IPS DF 6.9 (cell line): ENCODE measurements at regions not wholly inside any gene's neighbourhood (a gene's known extent, or its start where the extent isn't known, plus 50 kb on each side); places are given as distances from the start of the nearest gene placed in this dataset.

Experiments used
- DNase-seq: peaks from one replicate; pipeline ENCODE4 v3.0.0-alpha.2; 2013; ENCODE audit warnings: low read depth, low spot score
- H3K27ac ChIP-seq: one replicate; pipeline ENCODE4 v1.5.1; 2013; ENCODE audit warnings: low read length, control low read depth
- H3K27me3 ChIP-seq: 2 replicates; pipeline ENCODE4 v1.6.1; 2013; ENCODE audit warnings: mild to moderate bottlenecking, low read length; ENCODE audit not compliant: control insufficient read depth, insufficient read depth
- H3K36me3 ChIP-seq: 2 replicates; pipeline ENCODE4 v1.6.1; 2013; ENCODE audit warnings: low read length; ENCODE audit not compliant: control insufficient read depth, insufficient read depth
- H3K4me1 ChIP-seq: 2 replicates; pipeline ENCODE4 v1.6.1; 2013; ENCODE audit warnings: low read length; ENCODE audit not compliant: control insufficient read depth, insufficient read depth
- H3K4me3 ChIP-seq: 2 replicates; pipeline ENCODE4 v1.5.1; 2013; ENCODE audit warnings: mild to moderate bottlenecking, low read length
- H3K9me3 ChIP-seq: 2 replicates; pipeline ENCODE4 v1.6.1; 2013; ENCODE audit warnings: low read length, inconsistent platforms; ENCODE audit not compliant: control insufficient read depth, insufficient read depth
- WGBS: extraction: QIAGEN DNeasy Blood & Tissue Kit; methylation state at CpG from one replicate; pipeline ENCODE4 v1.1.7; 2013; ENCODE audit warnings: mixed read lengths, missing lambda C conversion rate; ENCODE audit not compliant: insufficient read length, insufficient coverage; 5-methylcytosine and 5-hydroxymethylcytosine counted together

- H3K4me3 ChIP-seq, result no peak overlapping the region
- WGBS, result no CpG with 5 or more reads among the region's 3 CpGs
- H3K9me3 ChIP-seq, result no peaks in the 10 kb centered on the region
- H3K27ac ChIP-seq, result no peak overlapping the region
- H3K36me3 ChIP-seq, result no peaks in the 10 kb centered on the region
- no peak for DNase-seq
- H3K27me3 ChIP-seq, result no peaks in the 10 kb centered on the region
- H3K4me1 ChIP-seq, result no peaks in the 10 kb centered on the region
Measured at GRCh38 chr4:165631208-165631894, 241.7 kb upstream of the TLL1 start.

GRCh38 chr4:165631912-165632311 lies 241.1 kb upstream of the TLL1 start:
- H3K36me3 ChIP-seq, result no peaks in the 10 kb centered on the region
- H3K27ac ChIP-seq, result no peak overlapping the region
- no peak overlapping the region for H3K4me3 ChIP-seq
- H3K4me1 ChIP-seq, result no peaks in the 10 kb centered on the region
- no CpG with 5 or more reads among the region's 3 CpGs for WGBS
- no peaks in the 10 kb centered on the region for H3K27me3 ChIP-seq
- DNase-seq, result no peak
- H3K9me3 ChIP-seq, result no peaks in the 10 kb centered on the region

- Histone ChIP-seq H3K27me3 (no peaks in the 10 kb centered on the region), H3K27ac (no peak overlapping the region), H3K9me3 (no peaks in the 10 kb centered on the region), H3K36me3 (no peaks in the 10 kb centered on the region), H3K4me1 (no peaks in the 10 kb centered on the region), H3K4me3 (no peak overlapping the region)
- DNase-seq, result no peak
Measured at GRCh38 chr4:165634766-165635165, 238.3 kb upstream of the TLL1 start.

- H3K36me3 ChIP-seq, result no peaks in the 10 kb centered on the region
- no peak for DNase-seq
- no peak overlapping the region for H3K27ac ChIP-seq
- H3K4me3 ChIP-seq, result no peak overlapping the region
- no peaks in the 10 kb centered on the region for H3K9me3 ChIP-seq
- H3K4me1 ChIP-seq, result no peaks in the 10 kb centered on the region
- no peaks in the 10 kb centered on the region for H3K27me3 ChIP-seq
- no CpG with 5 or more reads among the region's 1 CpG for WGBS
Measured at GRCh38 chr4:165635381-165635780, 237.7 kb upstream of the TLL1 start.

- Histone ChIP-seq H3K4me3 (no peak overlapping the region), H3K27me3 (no peaks in the 10 kb centered on the region), H3K9me3 (no peaks in the 10 kb centered on the region), H3K36me3 (no peaks in the 10 kb centered on the region), H3K4me1 (no peaks in the 10 kb centered on the region), H3K27ac (no peak overlapping the region)
- WGBS, result no CpG with 5 or more reads among the region's 2 CpGs
- DNase-seq, result no peak
Measured at GRCh38 chr4:165635951-165636350, 237.1 kb upstream of the TLL1 start.

- no CpG with 5 or more reads among the region's 1 CpG for WGBS
Measured at GRCh38 chr4:165651901-165652300, 221.1 kb upstream of the TLL1 start.

GRCh38 chr4:165654556-165654955 lies 218.5 kb upstream of the TLL1 start:
- Histone ChIP-seq H3K36me3 (no peaks in the 10 kb centered on the region), H3K4me1 (no peaks in the 10 kb centered on the region), H3K27ac (no peak overlapping the region), H3K4me3 (no peak overlapping the region), H3K9me3 (no peaks in the 10 kb centered on the region), H3K27me3 (no peaks in the 10 kb centered on the region)
- no peak for DNase-seq
- WGBS, result no CpG with 5 or more reads among the region's 2 CpGs

More at GRCh38 chr4:165651901-165652300, 221.1 kb upstream of the TLL1 start:
- Histone ChIP-seq H3K36me3 (no peaks in the 10 kb centered on the region), H3K4me1 (no peaks in the 10 kb centered on the region), H3K4me3 (no peak overlapping the region), H3K9me3 (no peaks in the 10 kb centered on the region), H3K27me3 (no peaks in the 10 kb centered on the region), H3K27ac (no peak overlapping the region)
- DNase-seq, result no peak

- no peak for DNase-seq
- H3K27me3 ChIP-seq, result no peaks in the 10 kb centered on the region
- WGBS, result no CpG with 5 or more reads among the region's 1 CpG
- no peaks in the 10 kb centered on the region for H3K4me1 ChIP-seq
- no peaks in the 10 kb centered on the region for H3K9me3 ChIP-seq
- no peak overlapping the region for H3K27ac ChIP-seq
- H3K36me3 ChIP-seq, result no peaks in the 10 kb centered on the region
- H3K4me3 ChIP-seq, result no peak overlapping the region
Measured at GRCh38 chr4:165656399-165656798, 216.6 kb upstream of the TLL1 start.

- Histone ChIP-seq H3K27ac (no peak overlapping the region), H3K9me3 (no peaks in the 10 kb centered on the region), H3K4me1 (no peaks in the 10 kb centered on the region), H3K36me3 (no peaks in the 10 kb centered on the region), H3K27me3 (no peaks in the 10 kb centered on the region), H3K4me3 (no peak overlapping the region)
- no CpG with 5 or more reads among the region's 4 CpGs for WGBS
- DNase-seq, result peak; percentile 13
Measured at GRCh38 chr4:165656829-165657490, 216.1 kb upstream of the TLL1 start.

GRCh38 chr4:165662341-165662740 lies 210.7 kb upstream of the TLL1 start:
- DNase-seq, result no peak
- H3K36me3 ChIP-seq, result no peaks in the 10 kb centered on the region
- no peak overlapping the region for H3K27ac ChIP-seq
- H3K27me3 ChIP-seq, result no peaks in the 10 kb centered on the region
- H3K9me3 ChIP-seq, result no peaks in the 10 kb centered on the region
- H3K4me3 ChIP-seq, result no peak overlapping the region
- WGBS, result no CpG with 5 or more reads among the region's 2 CpGs
- no peaks in the 10 kb centered on the region for H3K4me1 ChIP-seq

- H3K27ac ChIP-seq, result no peak overlapping the region
- no peak overlapping the region for H3K4me3 ChIP-seq
- no peaks in the 10 kb centered on the region for H3K4me1 ChIP-seq
- no peaks in the 10 kb centered on the region for H3K36me3 ChIP-seq
- DNase-seq, result no peak
- H3K27me3 ChIP-seq, result no peaks in the 10 kb centered on the region
- H3K9me3 ChIP-seq, result no peaks in the 10 kb centered on the region
Measured at GRCh38 chr4:165663411-165663810, 209.6 kb upstream of the TLL1 start.
